GM19438 (cell line): ENCODE measurements at regions not wholly inside any gene's neighbourhood (a gene's known extent, or its start where the extent isn't known, plus 50 kb on each side); places are given as distances from the start of the nearest gene placed in this dataset.
"Not testable (repeated sequence)": the region's sequence is repeated elsewhere in the genome, so short reads cannot be mapped to it uniquely, and the experiment has no call there.

Experiments used
- ATAC-seq: cut with Tn5 transposase; IDR thresholded peaks from one replicate; pipeline ENCODE4 v1.9.1; 2021; ENCODE audit warnings: low read depth; ENCODE audit not compliant: unreplicated experiment

- ATAC-seq: no peak
Measured at GRCh38 chr7:68031180-68031943, 1034.7 kb downstream of the TYW1 start.

- no peak for ATAC-seq
Measured at GRCh38 chr7:68038621-68039314, 1042.1 kb downstream of the TYW1 start.

GRCh38 chr7:68041554-68041953 is 1044.9 kb downstream of the TYW1 start:
- ATAC-seq: no peak

- no peak for ATAC-seq
Measured at GRCh38 chr7:68043546-68043945, 1046.9 kb downstream of the TYW1 start.

GRCh38 chr7:68050627-68051026 is 1054.0 kb downstream of the TYW1 start:
- no peak for ATAC-seq

GRCh38 chr7:68058014-68058413 is 1061.4 kb downstream of the TYW1 start:
- ATAC-seq: no peak

GRCh38 chr7:68063171-68063570 is 1066.5 kb downstream of the TYW1 start:
- ATAC-seq: no peak

- ATAC-seq: no peak
Measured at GRCh38 chr7:68065581-68065980, 1068.9 kb downstream of the TYW1 start.

GRCh38 chr7:68067845-68068244 is 1071.2 kb downstream of the TYW1 start:
- no peak for ATAC-seq

- ATAC-seq: no peak
Measured at GRCh38 chr7:68070992-68071391, 1074.4 kb downstream of the TYW1 start.

GRCh38 chr7:68073701-68074100 is 1077.1 kb downstream of the TYW1 start:
- ATAC-seq: no peak

GRCh38 chr7:68074242-68074641 is 1077.6 kb downstream of the TYW1 start:
- ATAC-seq: no peak

- no peak for ATAC-seq
Measured at GRCh38 chr7:68078157-68078710, 1081.6 kb downstream of the TYW1 start.

- not testable (repeated sequence) for ATAC-seq
Measured at GRCh38 chr7:68082066-68082960, 1085.7 kb downstream of the TYW1 start.

GRCh38 chr7:68082961-68083657 is 1086.5 kb downstream of the TYW1 start:
- ATAC-seq: not testable (repeated sequence)

- ATAC-seq: no peak
Measured at GRCh38 chr7:68087401-68087800, 1090.8 kb downstream of the TYW1 start.

- ATAC-seq: no peak
Measured at GRCh38 chr7:68088879-68089278, 1092.2 kb downstream of the TYW1 start.

GRCh38 chr7:68090256-68090655 is 1093.6 kb downstream of the TYW1 start:
- ATAC-seq: not testable (repeated sequence)

- ATAC-seq: no peak
Measured at GRCh38 chr7:68103319-68103718, 1106.7 kb downstream of the TYW1 start.

GRCh38 chr7:68107261-68107660 is 1110.6 kb downstream of the TYW1 start:
- ATAC-seq: no peak
